ENCODE measurements at regions not wholly inside any gene's neighbourhood (a gene's known extent, or its start where the extent isn't known, plus 50 kb on each side); places are given as distances from the start of the nearest gene placed in this dataset.
"Not testable (repeated sequence)": the region's sequence is repeated elsewhere in the genome, so short reads cannot be mapped to it uniquely, and the experiment has no call there.

DNA sequence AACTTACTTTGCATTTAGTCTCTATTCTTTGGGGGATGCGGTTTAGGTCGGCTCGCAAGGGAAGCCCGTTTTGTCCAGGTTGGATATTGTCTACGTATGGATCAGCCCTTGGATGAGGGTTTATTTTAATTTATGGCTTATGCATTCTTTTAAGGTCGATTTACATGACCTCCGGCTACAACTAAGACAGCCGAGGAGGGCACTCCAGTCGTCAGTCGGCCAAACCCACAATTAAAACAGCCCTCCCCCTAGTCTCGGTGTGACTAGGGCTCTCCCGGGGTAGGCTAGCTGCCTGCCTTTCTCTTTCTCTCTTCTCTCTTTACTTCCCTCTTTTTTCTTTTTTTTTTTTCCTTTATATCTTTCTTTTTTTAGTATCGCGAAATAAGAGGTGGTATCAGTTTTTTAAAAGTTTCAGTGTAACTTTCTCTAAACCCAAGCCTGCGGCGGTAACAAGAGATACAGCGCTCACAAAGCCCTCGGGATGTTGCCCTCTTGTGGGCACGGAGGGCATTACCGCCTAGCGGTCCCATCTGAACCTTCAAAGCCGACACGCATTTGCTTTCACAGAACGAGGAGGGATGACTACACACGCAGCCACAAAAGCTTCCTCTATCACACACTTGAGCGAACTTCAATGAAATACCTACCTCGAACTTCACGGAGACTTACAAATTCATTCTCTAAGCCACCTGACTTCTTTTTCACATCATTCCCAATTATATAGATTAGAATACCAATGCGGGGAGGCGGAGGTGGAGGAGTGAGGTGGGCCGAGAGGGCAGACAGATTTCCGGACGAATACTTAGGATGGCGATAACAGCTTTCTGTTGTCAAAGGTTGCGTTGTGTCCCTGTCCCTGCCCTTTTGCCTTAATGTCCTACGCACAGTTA lies 132.3 kb upstream of the C11orf58 start:
- DNase-seq, result no peak

DNA sequence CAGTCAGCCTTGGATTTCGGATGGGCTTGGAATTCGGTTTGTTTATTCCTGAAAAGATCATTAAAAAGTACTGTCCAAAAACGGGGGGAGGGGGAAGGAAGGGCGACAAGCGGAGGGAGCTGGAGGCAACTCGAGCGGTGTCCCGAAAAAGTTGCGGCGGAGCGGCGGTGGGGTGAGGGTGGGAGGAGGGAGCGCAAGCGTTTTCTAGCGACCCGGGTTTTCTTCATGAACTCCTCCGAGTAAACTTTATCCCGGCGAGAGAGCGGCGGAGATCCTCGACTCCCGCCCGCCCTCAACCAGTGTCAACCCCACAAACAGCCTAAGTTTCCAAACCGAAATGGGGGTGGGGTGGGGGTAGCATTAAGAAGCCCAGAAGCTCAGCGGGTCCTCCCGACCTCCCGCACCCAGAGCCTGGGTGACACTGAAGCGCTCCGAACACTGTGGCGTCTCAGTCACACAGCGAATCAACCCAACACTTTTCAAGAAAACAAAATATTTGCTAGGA lies 133.0 kb upstream of the C11orf58 start:
- DNase-seq, result no peak

DNA sequence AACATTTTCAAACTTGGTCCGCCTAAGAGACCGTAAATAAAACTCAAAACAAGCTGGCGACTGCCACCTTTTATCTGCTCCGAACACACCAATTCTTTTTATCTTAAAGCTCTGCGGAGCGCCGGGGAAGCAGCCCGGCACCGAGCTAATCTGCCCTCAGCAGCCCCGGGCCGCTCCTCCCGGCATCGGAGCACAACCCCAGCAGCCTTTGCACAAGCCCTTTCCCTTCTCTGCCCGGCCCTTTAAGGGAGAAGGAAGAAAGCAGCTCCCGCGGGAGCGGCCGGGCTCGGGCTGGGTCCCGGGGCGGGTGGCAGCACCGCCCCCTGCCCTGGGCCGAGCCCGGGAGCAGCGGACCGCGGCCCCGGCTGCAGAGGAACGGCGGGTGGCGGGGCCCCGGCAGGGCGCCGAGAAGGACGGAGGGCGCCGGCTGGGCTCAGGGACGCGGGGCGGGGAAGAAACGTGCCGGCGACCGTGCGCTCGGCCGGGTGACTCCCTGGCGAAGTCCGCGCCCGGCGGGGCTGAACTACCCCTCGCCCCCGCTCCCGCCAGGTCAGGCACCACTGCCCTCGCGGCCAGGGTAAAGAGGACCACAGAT lies 133.6 kb upstream of the C11orf58 start:
- no peak for DNase-seq

GRCh38 chr11:16603890-16604793 lies 134.3 kb upstream of the C11orf58 start:
- no peak for DNase-seq

DNA sequence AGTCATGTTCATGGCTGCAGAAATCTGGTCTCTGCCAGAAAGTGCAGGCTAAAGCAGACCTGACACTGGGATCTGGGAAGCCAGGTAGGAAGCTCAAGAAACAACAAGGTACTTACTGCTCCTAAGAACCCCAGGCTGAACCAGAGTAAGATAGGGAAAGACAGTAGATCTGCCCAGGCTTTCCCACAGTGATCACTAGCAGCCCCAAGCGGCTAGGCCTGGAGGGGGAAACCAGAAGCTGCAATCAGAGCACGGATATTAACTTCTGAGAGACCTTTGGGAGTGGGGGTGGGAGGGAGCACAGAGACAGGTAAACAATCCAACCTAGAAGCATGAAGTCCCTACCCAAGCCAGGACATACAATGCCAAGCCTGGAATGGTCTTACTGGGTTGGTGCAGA lies 135.2 kb upstream of the C11orf58 start:
- DNase-seq, result no peak

DNA sequence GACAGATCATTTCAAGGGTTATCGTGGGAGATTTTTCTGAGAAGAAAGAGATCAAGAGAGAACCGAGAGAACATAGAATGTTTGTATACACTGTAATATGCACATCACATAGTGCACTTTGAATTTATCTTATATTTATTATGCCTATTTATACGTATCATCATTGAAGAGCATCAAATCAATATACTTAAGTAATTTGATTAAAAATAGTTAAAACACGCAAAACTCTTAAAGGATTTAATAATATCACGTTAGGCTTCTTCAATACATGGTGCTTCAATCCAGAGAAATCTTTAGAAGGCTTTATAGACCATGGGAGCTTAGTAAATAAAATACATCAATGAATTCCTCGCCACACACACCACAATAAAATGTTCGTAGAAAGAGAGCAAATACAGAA lies 139.5 kb upstream of the C11orf58 start:
- no peak for DNase-seq

GRCh38 chr11:16598032-16598431 lies 140.4 kb upstream of the C11orf58 start:
- no peak for DNase-seq

DNA sequence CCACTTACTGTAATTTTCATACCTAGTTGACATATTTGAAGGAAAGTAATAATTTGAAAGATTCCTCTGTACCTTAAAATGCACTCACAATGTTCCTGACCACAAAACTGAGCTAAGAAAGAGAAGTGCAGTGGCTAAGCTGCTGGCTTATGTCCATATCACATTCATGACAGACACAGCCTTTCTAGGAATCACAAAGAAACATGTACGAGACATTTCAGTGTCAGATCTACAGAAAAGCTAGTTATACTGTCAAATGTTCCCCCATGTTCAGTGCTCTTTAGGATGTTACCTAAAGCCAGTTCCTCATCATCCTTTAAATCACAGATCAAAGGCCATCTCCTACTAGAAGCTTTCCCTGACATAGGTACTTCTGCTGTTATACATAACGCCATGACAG lies 142.2 kb upstream of the C11orf58 start:
- no peak for DNase-seq

GRCh38 chr11:16591157-16591556 lies 147.3 kb upstream of the C11orf58 start:
- no peak for DNase-seq

DNA sequence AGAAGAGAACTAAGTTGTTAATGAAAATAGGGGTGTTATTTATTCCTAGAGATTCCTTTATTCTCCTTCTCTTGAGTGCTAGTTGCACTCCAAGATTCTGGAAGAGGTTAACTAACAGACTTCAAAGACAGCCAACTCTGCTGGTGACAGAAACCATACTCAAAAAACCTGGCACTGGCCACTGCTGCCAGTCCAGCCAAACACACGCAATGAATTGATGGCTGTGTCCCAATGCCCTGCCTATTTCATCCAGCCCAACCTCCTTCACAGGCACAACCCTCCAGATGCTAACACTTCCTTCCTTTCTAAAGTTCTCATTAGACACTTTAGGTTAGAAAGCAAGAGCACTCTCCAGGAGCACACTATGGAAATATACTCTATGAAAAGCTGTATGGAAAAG lies 150.8 kb upstream of the C11orf58 start:
- no peak for DNase-seq

DNA sequence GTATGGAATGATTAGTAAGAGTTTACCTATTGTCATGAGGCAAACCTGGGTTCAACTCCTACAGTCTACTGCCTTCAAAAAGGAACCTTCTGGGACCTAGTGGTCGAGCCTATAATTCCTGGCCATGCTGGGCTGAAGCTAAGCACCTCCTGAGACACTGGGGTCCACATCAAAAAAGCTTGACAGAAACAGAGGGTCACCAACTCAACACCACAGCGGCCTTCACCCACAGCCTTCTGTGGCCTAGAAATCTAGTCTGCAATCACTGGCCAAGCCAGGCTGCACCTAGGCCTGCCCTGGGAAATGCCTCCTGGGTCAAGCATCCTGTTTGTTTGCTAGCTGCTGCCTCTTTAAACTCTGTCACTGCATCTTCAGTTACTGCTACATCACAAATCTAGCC lies 153.9 kb upstream of the C11orf58 start:
- DNase-seq, result no peak

DNA sequence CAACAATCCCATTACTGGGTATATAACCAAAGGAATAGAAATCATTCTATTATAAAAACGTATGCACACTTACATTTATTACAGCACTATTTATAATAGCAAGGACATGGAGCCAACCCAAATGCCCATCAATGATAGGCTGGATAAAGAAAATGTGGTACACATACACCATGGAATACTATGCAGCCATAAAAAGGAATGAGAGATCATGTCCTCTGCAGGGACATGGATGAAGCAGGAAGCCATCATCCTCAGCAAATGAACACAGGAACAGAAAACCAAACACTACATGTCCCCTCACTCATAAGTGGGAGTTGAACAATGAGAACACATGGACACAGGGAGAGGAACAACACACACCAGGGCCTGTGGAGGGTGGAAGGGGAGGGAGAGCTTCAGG lies 157.4 kb upstream of the C11orf58 start:
- not testable (repeated sequence) for DNase-seq

DNA sequence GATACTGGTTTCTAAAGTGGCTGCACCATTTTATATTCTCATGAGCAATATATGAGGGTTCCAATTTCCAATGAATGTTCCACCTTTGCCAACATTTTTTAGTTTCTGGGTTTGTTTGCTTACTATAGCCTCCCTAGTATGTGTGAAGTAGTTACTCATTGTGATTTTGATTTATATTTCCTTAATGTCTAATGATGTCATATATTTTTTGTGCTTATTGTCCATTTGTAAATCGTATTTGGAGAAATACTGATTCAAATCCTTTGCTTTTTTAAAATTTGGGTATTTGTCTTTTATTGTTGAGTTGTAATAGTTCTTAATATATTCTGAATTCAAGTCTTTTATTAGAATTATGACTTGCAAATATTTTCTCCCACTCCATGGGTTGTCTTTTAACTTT lies 161.0 kb upstream of the C11orf58 start:
- DNase-seq, result no peak

- DNase-seq, result not testable (repeated sequence)
Observed at GRCh38 chr11:16574889-16575288, 163.6 kb upstream of the C11orf58 start.

GRCh38 chr11:16572945-16573344 lies 165.5 kb upstream of the C11orf58 start:
- DNase-seq, result no peak

DNA sequence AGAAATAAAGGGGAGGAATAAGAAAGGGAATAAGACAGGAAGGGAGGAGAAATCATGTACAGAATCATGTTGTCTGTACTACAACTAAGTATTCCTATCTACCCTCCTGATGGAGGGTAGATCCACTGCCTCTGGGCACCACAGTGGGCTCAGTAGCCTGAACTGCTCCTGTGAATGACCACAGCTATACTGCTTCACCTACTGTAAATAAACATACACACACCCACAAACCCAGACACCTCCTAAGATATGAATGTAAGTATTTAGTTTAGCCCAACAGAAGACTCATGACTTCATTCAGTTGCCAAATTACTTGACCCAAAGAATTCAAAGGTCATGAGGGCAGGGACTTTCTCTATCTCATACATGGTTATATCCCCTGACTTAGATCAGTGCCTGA lies 177.3 kb upstream of the C11orf58 start:
- no peak for DNase-seq

GRCh38 chr11:16558494-16558893 lies 180.0 kb upstream of the C11orf58 start:
- no peak for DNase-seq

GRCh38 chr11:16555956-16556355 lies 182.5 kb upstream of the C11orf58 start:
- no peak for DNase-seq

GRCh38 chr11:16554361-16554760 lies 184.1 kb upstream of the C11orf58 start:
- DNase-seq, result no peak

- DNase-seq, result no peak
Observed at GRCh38 chr11:16547879-16548278, 190.6 kb upstream of the C11orf58 start.

GRCh38 chr11:16543642-16544041 lies 187.3 kb upstream of the SOX6 start:
- no peak for DNase-seq

DNA sequence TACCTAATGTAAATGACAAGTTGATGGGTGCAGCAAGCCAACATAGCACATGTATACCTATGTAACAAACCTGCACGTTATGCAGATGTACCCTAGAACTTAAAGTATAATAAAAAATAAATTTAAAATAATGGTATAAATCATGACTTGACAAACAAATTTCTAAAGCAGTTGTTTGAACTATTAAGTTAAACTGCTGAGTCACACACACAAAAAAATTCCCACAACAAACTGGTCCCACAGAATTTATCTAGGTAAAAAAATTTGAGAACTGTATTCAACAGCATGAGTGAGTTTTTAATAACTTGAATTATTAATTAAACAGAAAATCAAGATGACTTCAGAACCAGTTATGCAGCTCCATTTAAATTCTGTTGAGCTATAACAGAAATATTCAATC lies 186.0 kb upstream of the SOX6 start:
- DNase-seq, result no peak

GRCh38 chr11:16536513-16536912 lies 180.2 kb upstream of the SOX6 start:
- DNase-seq, result no peak
